Panc1 (cell line): ENCODE measurements at regions not wholly inside any gene's neighbourhood (a gene's known extent, or its start where the extent isn't known, plus 50 kb on each side); places are given as distances from the start of the nearest gene placed in this dataset.

Source experiments
- CTCF ChIP-seq: fragments of 450-650 bp; IDR thresholded peaks from 2 replicates; pipeline ENCODE4 v1.5.1; 2017; ENCODE audit warnings: mild to moderate bottlenecking
- POLR2AphosphoS5 ChIP-seq: IDR thresholded peaks from 2 replicates; pipeline ENCODE4 v1.6.1; 2012; ENCODE audit warnings: mild to moderate bottlenecking, low read depth, low read length, moderate library complexity
- REST ChIP-seq, 2 experiments: IDR thresholded peaks; 2 replicates each; pipeline ENCODE4 v1.6.1; 2011 to 2012; ENCODE audit warnings: low read depth in 2 of 2, control low read depth in 1 of 2, low read length in 1 of 2, mild to moderate bottlenecking in 1 of 2, moderate library complexity in 1 of 2; ENCODE audit not compliant: insufficient read depth in 1 of 2
- SIN3A ChIP-seq: IDR thresholded peaks from 2 replicates; pipeline ENCODE4 v1.6.1; 2012; ENCODE audit warnings: low read depth, mild to moderate bottlenecking, low read length, moderate library complexity, borderline replicate concordance; ENCODE audit not compliant: insufficient read depth

DNA sequence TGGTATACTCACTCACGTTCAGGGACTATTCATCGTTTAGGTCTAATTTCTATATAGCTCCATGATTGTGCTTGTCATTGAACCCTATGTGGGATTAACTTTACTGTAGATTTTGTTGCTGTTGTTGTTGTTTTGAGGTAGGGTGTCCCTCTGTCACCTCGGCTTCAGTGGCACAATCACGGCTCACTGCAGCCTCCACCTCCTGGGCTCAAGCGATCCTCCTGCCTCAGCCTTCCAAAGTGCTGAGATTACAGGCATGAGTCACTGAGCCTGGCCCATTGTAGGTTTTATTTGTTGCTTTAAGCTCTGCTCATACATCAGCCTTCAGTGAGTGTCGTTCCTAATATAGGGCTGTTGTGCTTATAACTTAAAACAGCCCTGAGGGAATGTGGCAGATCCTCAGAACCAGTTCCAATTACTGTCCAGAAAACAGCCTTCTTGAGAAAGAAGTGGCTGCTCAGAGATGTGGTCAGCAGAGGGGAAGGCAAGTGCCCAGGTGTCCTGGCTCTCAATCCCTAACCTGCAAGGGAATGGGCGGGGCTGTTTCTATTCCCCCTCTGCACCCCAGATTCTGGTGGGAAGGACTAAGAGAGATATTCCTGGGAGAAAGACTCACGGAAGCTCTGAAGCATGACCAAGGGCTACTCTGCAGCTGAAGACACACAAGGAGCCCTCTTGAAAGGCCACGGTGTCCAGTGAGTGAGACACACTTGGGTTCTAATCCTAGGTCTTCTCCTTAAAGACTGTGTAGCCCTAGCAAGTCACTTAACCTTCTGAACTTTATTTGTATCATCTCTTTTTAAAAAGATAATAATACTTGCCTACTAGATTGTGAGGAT, 79.6 kb upstream of the LCLAT1 start:
- no peak for TF ChIP-seq CTCF
- TF ChIP-seq POLR2AphosphoS5 = no peak
- TF ChIP-seq REST (IDR thresholded peaks at IDR 0.05; ENCODE audit: insufficient read depth in 1 of 2, low read depth in 2 of 2, low read length in 1 of 2) = no peak
- no peak for TF ChIP-seq SIN3A
